HEK293T (cell line): ENCODE measurements at regions not wholly inside any gene's neighbourhood (a gene's known extent, or its start where the extent isn't known, plus 50 kb on each side); places are given as distances from the start of the nearest gene placed in this dataset.

ENCODE experiments used
- BHLHE40 ChIP-seq: fragments of 450-650 bp; IDR thresholded peaks from 2 replicates; pipeline ENCODE4 v1.6.1; 2016; ENCODE audit warnings: mild to moderate bottlenecking, moderate library complexity, borderline replicate concordance
- ELF4 ChIP-seq: fragments of 450-650 bp; IDR thresholded peaks from 2 replicates; pipeline ENCODE4 v1.6.1; 2017; ENCODE audit warnings: antibody characterized with exemption
- FOXA1 ChIP-seq: fragments of 450-650 bp; IDR thresholded peaks from 2 replicates; pipeline ENCODE4 v1.6.1; 2016; ENCODE audit warnings: mild to moderate bottlenecking
- FOXK2 ChIP-seq: fragments of 450-650 bp; IDR thresholded peaks from 2 replicates; pipeline ENCODE4 v1.6.1; 2016; ENCODE audit warnings: mild to moderate bottlenecking
- FOXM1 ChIP-seq: fragments of 450-650 bp; IDR thresholded peaks from 2 replicates; pipeline ENCODE4 v1.6.1; 2017; ENCODE audit warnings: mild to moderate bottlenecking, borderline replicate concordance
- L3MBTL2 ChIP-seq: fragments of 450-650 bp; conservative IDR thresholded peaks from 2 replicates; pipeline ENCODE4 v1.6.1; 2016; ENCODE audit warnings: mild to moderate bottlenecking
- LEF1 ChIP-seq: fragments of 450-650 bp; IDR thresholded peaks from 2 replicates; pipeline ENCODE4 v1.6.1; 2017; ENCODE audit warnings: mild to moderate bottlenecking, borderline replicate concordance
- NFRKB ChIP-seq: fragments of 450-650 bp; IDR thresholded peaks from 2 replicates; pipeline ENCODE4 v1.6.1; 2016; ENCODE audit warnings: mild to moderate bottlenecking, moderate library complexity
- SP1 ChIP-seq: fragments of 450-650 bp; IDR thresholded peaks from 2 replicates; pipeline ENCODE4 v1.6.1; 2017
- SUZ12 ChIP-seq: fragments of 450-650 bp; IDR thresholded peaks from 2 replicates; pipeline ENCODE4 v1.6.1; 2016; ENCODE audit warnings: mild to moderate bottlenecking
- TARDBP ChIP-seq: fragments of 450-650 bp; IDR thresholded peaks from 2 replicates; pipeline ENCODE4 v1.6.1; 2016
- ZNF384 ChIP-seq: fragments of 450-650 bp; IDR thresholded peaks from 2 replicates; pipeline ENCODE4 v1.6.1; 2016

DNA sequence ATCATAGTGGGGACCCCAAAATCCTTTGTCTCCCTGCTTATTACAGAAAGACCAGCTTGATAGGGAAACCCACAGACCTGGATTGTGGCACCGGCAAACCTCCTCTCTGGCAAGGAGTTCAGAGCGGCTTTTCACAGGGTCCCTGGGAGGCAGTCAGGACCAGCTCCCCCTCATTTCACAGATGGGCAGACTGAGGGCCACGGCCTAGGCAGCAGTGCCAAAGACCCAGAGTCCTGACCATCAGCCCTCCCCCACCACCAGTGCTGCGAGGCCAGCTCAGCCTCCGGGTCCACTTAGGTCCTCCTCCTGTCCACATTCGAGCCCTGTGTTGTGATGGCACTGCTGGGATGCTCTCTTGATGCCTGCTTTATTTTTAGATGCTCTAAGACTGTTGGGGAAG lies 57.2 kb downstream of the CAMK2N1 start:
- TF ChIP-seq FOXM1 (no peak), TARDBP (no peak), SP1 (no peak), FOXA1 (no peak), L3MBTL2 (no peak), LEF1 (no peak), ZNF384 (no peak), FOXK2 (no peak), SUZ12 (no peak), BHLHE40 (no peak), NFRKB (no peak), ELF4 (no peak)
